H1 (cell line): ENCODE measurements at regions not wholly inside any gene's neighbourhood (a gene's known extent, or its start where the extent isn't known, plus 50 kb on each side); places are given as distances from the start of the nearest gene placed in this dataset.

Source experiments
- CTCF ChIA-PET: fragments of 300-600 bp; sonication (Branson Sonifier 250); formaldehyde crosslinking; loops from one replicate; lab custom pipeline; 2021; ENCODE audit not compliant: partially characterized antibody; lab: Charles Lee
- POLR2A ChIA-PET: fragments of 300-600 bp; sonication (Branson Sonifier 250); formaldehyde crosslinking; loops from one replicate; lab custom pipeline; 2021; ENCODE audit warnings: inconsistent platforms; ENCODE audit not compliant: partially characterized antibody; lab: Charles Lee
- DNase-seq, 2 experiments: peaks; one replicate each; pipeline versions ENCODE4 v3.0.0 to v3.0.0-alpha.2; 2010 to 2022; ENCODE audit warnings: low spot score in 2 of 2, low read depth in 1 of 2, mixed read lengths in 1 of 2
- FAIRE-seq: peaks from 2 replicates; lab custom pipeline; 2011; peaks lifted over from hg19 to GRCh38; lab: Jason Lieb, UNC
- H2AFZ ChIP-seq: 2 replicates; pipeline ENCODE4 v1.8.1; 2012; ENCODE audit warnings: low read length, inconsistent platforms
- H2AK5ac ChIP-seq: 2 replicates; pipeline ENCODE4 v1.6.1; 2013; ENCODE audit warnings: low read depth, low read length
- H2BK120ac ChIP-seq: replicated peaks from 2 replicates; pipeline ENCODE3; 2013; ENCODE audit warnings: low read depth, low read length, inconsistent platforms
- H2BK12ac ChIP-seq: 2 replicates; pipeline ENCODE4 v1.6.1; 2013; ENCODE audit warnings: low read depth, low read length
- H2BK15ac ChIP-seq: 2 replicates; pipeline ENCODE4 v1.6.1; 2013; ENCODE audit warnings: low read length
- H2BK20ac ChIP-seq: 2 replicates; pipeline ENCODE4 v1.6.1; 2013; ENCODE audit warnings: low read length
- H2BK5ac ChIP-seq: 2 replicates; pipeline ENCODE4 v1.6.1; 2013; ENCODE audit warnings: low read depth, low read length
- H3K14ac ChIP-seq: 2 replicates; pipeline ENCODE4 v1.6.1; 2013; ENCODE audit warnings: inconsistent platforms; ENCODE audit not compliant: insufficient read length
- H3K18ac ChIP-seq: 2 replicates; pipeline ENCODE4 v1.6.1; 2013; ENCODE audit warnings: low read length; ENCODE audit errors: extremely low read depth
- H3K23ac ChIP-seq: 2 replicates; pipeline ENCODE4 v1.6.1; 2013; ENCODE audit warnings: inconsistent platforms; ENCODE audit not compliant: insufficient read length
- H3K23me2 ChIP-seq: 2 replicates; pipeline ENCODE4 v1.6.1; 2013; ENCODE audit warnings: low read depth, low read length
- H3K27ac ChIP-seq: 2 replicates; pipeline ENCODE4 v1.6.1; 2011; ENCODE audit warnings: low read depth, low read length, inconsistent platforms
- H3K27me3 ChIP-seq, 4 experiments: replicated peaks in 1 of 4; 1 replicate in 1 of 4; 2 replicates in 3 of 4; pipeline versions ENCODE4 v1.6.1 to v1.8.1; 2011 to 2013; ENCODE audit warnings: low read length in 3 of 4, mild to moderate bottlenecking in 3 of 4, inconsistent platforms in 2 of 4, mixed read lengths in 2 of 4, moderate library complexity in 1 of 4; ENCODE audit not compliant: control insufficient read depth in 3 of 4, insufficient read depth in 3 of 4; ENCODE audit errors: extremely low read depth in 1 of 4
- H3K36me3 ChIP-seq, 4 experiments: 2 replicates each; pipeline versions ENCODE4 v1.6.1 to v1.8.1; 2011 to 2013; ENCODE audit warnings: mild to moderate bottlenecking in 4 of 4, low read length in 3 of 4, moderate library complexity in 2 of 4, control low read depth in 1 of 4, inconsistent platforms in 1 of 4; ENCODE audit not compliant: insufficient read depth in 4 of 4, control insufficient read depth in 2 of 4
- H3K4ac ChIP-seq: replicated peaks from 2 replicates; pipeline ENCODE3; 2013; ENCODE audit warnings: low read length, low read depth, mixed read lengths, inconsistent platforms; ENCODE audit not compliant: insufficient read length
- H3K4me1 ChIP-seq, 4 experiments: replicated peaks in 1 of 4; 1 replicate in 1 of 4; 2 replicates in 3 of 4; pipeline versions ENCODE4 v1.6.1 to v1.8.1; 2011 to 2013; ENCODE audit warnings: low read length in 3 of 4, inconsistent platforms in 2 of 4, mixed read lengths in 1 of 4; ENCODE audit not compliant: insufficient read depth in 4 of 4, control insufficient read depth in 3 of 4
- H3K4me2 ChIP-seq, 2 experiments: 2 replicates each; pipeline versions ENCODE4 v1.6.1 to v1.8.1; 2011 to 2013; ENCODE audit warnings: low read depth in 2 of 2, low read length in 2 of 2, control low read depth in 1 of 2, inconsistent platforms in 1 of 2, mild to moderate bottlenecking in 1 of 2; ENCODE audit not compliant: insufficient read depth in 1 of 2
- H3K4me3 ChIP-seq, 4 experiments: fragments of 200-600, 300-600 bp in 1 of 4; sonication (generic), shearing (Covaris generic), sonication (Bioruptor Twin) in 1 of 4; 2 replicates each; pipeline versions ENCODE4 v1.5.1 to v1.8.1; 2011 to 2016; ENCODE audit warnings: low read length in 4 of 4, low read depth in 3 of 4, control low read depth in 2 of 4, inconsistent platforms in 2 of 4, mild to moderate bottlenecking in 2 of 4, mixed read lengths in 1 of 4, moderate library complexity in 1 of 4; ENCODE audit not compliant: insufficient read depth in 2 of 4; ENCODE audit errors: extremely low read depth in 1 of 4
- H3K56ac ChIP-seq: replicated peaks from 2 replicates; pipeline ENCODE3; 2013; ENCODE audit warnings: low read depth, mild to moderate bottlenecking, mixed read lengths, low read length, inconsistent platforms; ENCODE audit not compliant: insufficient read length
- H3K79me1 ChIP-seq: 2 replicates; pipeline ENCODE4 v1.6.1; 2013; ENCODE audit warnings: low read depth, low read length, control low read depth
- H3K79me2 ChIP-seq, 2 experiments: 2 replicates each; pipeline versions ENCODE4 v1.6.1 to v1.8.1; 2012 to 2013; ENCODE audit warnings: low read length in 2 of 2, mild to moderate bottlenecking in 2 of 2, inconsistent platforms in 1 of 2; ENCODE audit not compliant: insufficient read depth in 2 of 2, control insufficient read depth in 1 of 2
- H3K9ac ChIP-seq, 4 experiments: replicated peaks in 1 of 4; 1 replicate in 1 of 4; 2 replicates in 3 of 4; pipeline versions ENCODE4 v1.6.1 to v1.8.1; 2011 to 2013; ENCODE audit warnings: low read depth in 3 of 4, low read length in 3 of 4, control low read depth in 2 of 4, mild to moderate bottlenecking in 2 of 4, moderate library complexity in 2 of 4, inconsistent platforms in 1 of 4; ENCODE audit errors: extremely low read depth in 1 of 4
- H3K9me3 ChIP-seq, 2 experiments: 2 replicates each; pipeline versions ENCODE4 v1.6.1 to v1.8.1; 2012 to 2013; ENCODE audit warnings: mild to moderate bottlenecking in 2 of 2, moderate library complexity in 2 of 2, control low read depth in 1 of 2, inconsistent platforms in 1 of 2, low read depth in 1 of 2, low read length in 1 of 2, mixed read lengths in 1 of 2; ENCODE audit not compliant: insufficient read depth in 2 of 2
- H4K20me1 ChIP-seq, 2 experiments: replicated peaks in 1 of 2; 2 replicates each; pipeline versions ENCODE3 to v1.8.1; 2011 to 2013; ENCODE audit warnings: inconsistent platforms in 2 of 2, low read length in 2 of 2, mild to moderate bottlenecking in 1 of 2; ENCODE audit not compliant: insufficient read depth in 2 of 2, control insufficient read depth in 1 of 2
- H4K5ac ChIP-seq: 2 replicates; pipeline ENCODE4 v1.6.1; 2013; ENCODE audit warnings: low read length, low read depth, mixed read lengths, inconsistent platforms; ENCODE audit not compliant: insufficient read length
- H4K8ac ChIP-seq: 2 replicates; pipeline ENCODE4 v1.8.0; 2013; ENCODE audit warnings: mild to moderate bottlenecking, moderate library complexity, low read length, inconsistent platforms; ENCODE audit not compliant: insufficient read depth; ENCODE audit errors: extremely low read depth
- H4K91ac ChIP-seq: replicated peaks from 2 replicates; pipeline ENCODE3; 2013; ENCODE audit warnings: low read length, mixed read lengths, inconsistent platforms; ENCODE audit not compliant: insufficient read length
- BACH1 ChIP-seq: IDR thresholded peaks from 2 replicates; pipeline ENCODE4 v1.6.1; 2012; ENCODE audit warnings: low read length, improper control_type of control experiment
- BRCA1 ChIP-seq: IDR thresholded peaks from 2 replicates; pipeline ENCODE4 v1.6.1; 2012; ENCODE audit warnings: low read depth, low read length, improper control_type of control experiment
- CBX8 ChIP-seq: fragments of 300-800, 300-1000 bp; sonication (generic); IDR thresholded peaks from 2 replicates; pipeline ENCODE4 v1.7.1; 2016; ENCODE audit warnings: low read depth, low read length, borderline replicate concordance
- CTBP2 ChIP-seq: IDR thresholded peaks from 2 replicates; pipeline ENCODE4 v1.7.0; 2011; ENCODE audit warnings: borderline replicate concordance, mild to moderate bottlenecking, moderate library complexity, mixed read lengths, low read length; ENCODE audit not compliant: insufficient read depth, insufficient read length
- EGR1 ChIP-seq: IDR thresholded peaks from 2 replicates; pipeline ENCODE4 v1.6.1; 2011; ENCODE audit warnings: low read depth, low read length, borderline replicate concordance
- GABPA ChIP-seq: IDR thresholded peaks from 2 replicates; pipeline ENCODE4 v1.6.1; 2011; ENCODE audit warnings: mild to moderate bottlenecking, low read length, moderate library complexity, borderline replicate concordance; ENCODE audit not compliant: insufficient read depth
- JUND ChIP-seq: IDR thresholded peaks from 2 replicates; pipeline ENCODE4 v1.6.1; 2011; ENCODE audit warnings: mild to moderate bottlenecking, improper control_type of control experiment, low read length
- MAX ChIP-seq: IDR thresholded peaks from 2 replicates; pipeline ENCODE4 v1.6.1; 2012; ENCODE audit warnings: inconsistent platforms
- SP4 ChIP-seq: IDR thresholded peaks from 2 replicates; pipeline ENCODE4 v1.6.1; 2012; ENCODE audit warnings: low read length, inconsistent platforms
- TBP ChIP-seq: IDR thresholded peaks from 2 replicates; pipeline ENCODE4 v1.6.1; 2011; ENCODE audit warnings: low read depth, low read length, improper control_type of control experiment
- ZNF274 ChIP-seq: IDR thresholded peaks from 2 replicates; pipeline ENCODE4 v1.7.0; 2012; ENCODE audit warnings: low read length, borderline replicate concordance; ENCODE audit errors: extremely low read depth
- WGBS, 2 experiments: shearing (Covaris generic) in 1 of 2; methylation state at CpG; one replicate each; pipeline versions ENCODE4 v1.1.6 to v1.1.7; 2013 to 2015; ENCODE audit warnings: low lambda C conversion rate in 2 of 2, mixed read lengths in 2 of 2, inconsistent platforms in 1 of 2, low coverage in 1 of 2, missing lambda C conversion rate in 1 of 2; ENCODE audit not compliant: insufficient replicate concordance in 2 of 2, insufficient coverage in 1 of 2, insufficient read length in 1 of 2; ENCODE audit errors: extremely low coverage in 1 of 2, missing lambda C conversion rate in 1 of 2; 5-methylcytosine and 5-hydroxymethylcytosine counted together

- Histone ChIP-seq H3K4me3 (no peak overlapping the region), H3K14ac (no peak overlapping the region), H4K5ac (no peak overlapping the region), H3K27me3 (no peaks in the 10 kb centered on the region), H3K4me2 (no peak overlapping the region), H2AFZ (no peak overlapping the region), H4K8ac (no peak overlapping the region), H3K4me1 (peaks cover 0 to 5% (median 3%) of the 10 kb centered on the region in 4 experiments; a peak in 3 of 7 replicates), H3K9ac (no peak overlapping the region), H4K91ac (no peak overlapping the region), H2BK5ac (no peak overlapping the region), H2AK5ac (no peak overlapping the region), H4K20me1 (no peaks in the 10 kb centered on the region), H3K23ac (no peak overlapping the region), H3K79me2 (no peaks in the 10 kb centered on the region), H2BK20ac (no peak overlapping the region), H3K27ac (no peak overlapping the region), H3K18ac (no peak overlapping the region), H3K9me3 (no peaks in the 10 kb centered on the region), H3K79me1 (no peaks in the 10 kb centered on the region), H3K4ac (no peak overlapping the region), H3K23me2 (no peaks in the 10 kb centered on the region), H3K36me3 (no peaks in the 10 kb centered on the region), H2BK120ac (no peak overlapping the region), H2BK12ac (no peak overlapping the region), H3K56ac (no peak overlapping the region), H2BK15ac (no peak overlapping the region)
- WGBS, 2 experiments: 96% methylated on average over 4 of the region's 4 CpGs; no CpG with 5 or more reads in 1 of the 2 experiments
- ChIA-PET POLR2A (no interaction called here), CTCF (no interaction called here)
- FAIRE-seq (no peak), DNase-seq (no peak)
- TF ChIP-seq JUND (no peak), SP4 (no peak), BRCA1 (no peak), CTBP2 (no peak), GABPA (no peak), EGR1 (no peak), BACH1 (no peak), MAX (no peak), TBP (no peak), ZNF274 (no peak), CBX8 (no peak)
Observed at GRCh38 chr6:147133669-147134068, 70.5 kb upstream of the STXBP5 start.
